A549 (cell line): ENCODE measurements at regions not wholly inside any gene's neighbourhood (a gene's known extent, or its start where the extent isn't known, plus 50 kb on each side); places are given as distances from the start of the nearest gene placed in this dataset.

Source experiments
- ATAC-seq, 2 experiments: fragments of 200-7000 bp in 1 of 2; fragments of >200 bp in 1 of 2; cut with Nextera tagmentation in 1 of 2; cut with Tn5 transposase in 1 of 2; 3 replicates each; pipeline versions ENCODE4 v1.8.0 to v1.9.1; 2018 to 2020; ENCODE audit warnings: mild to moderate bottlenecking in 1 of 2, moderate library complexity in 1 of 2
- CTCF ChIA-PET: fragments of 300-600 bp; sonication (Branson Sonifier 250); formaldehyde crosslinking; extraction: SDS; loops from one replicate; lab custom pipeline; 2021; ENCODE audit warnings: antibody characterized with exemption, inconsistent platforms; lab: Yijun Ruan, JAX
- POLR2A ChIA-PET: fragments of 350-600 bp; formaldehyde crosslinking; extraction: SDS; loops from one replicate; lab custom pipeline; 2021; ENCODE audit warnings: antibody characterized with exemption, inconsistent platforms; lab: Yijun Ruan, JAX
- DNase-seq, 2 experiments: peaks; one replicate each; pipeline versions ENCODE4 v3.0.0 to v3.0.0-alpha.2; 2011 to 2016; ENCODE audit warnings: low read depth in 1 of 2, low spot score in 1 of 2
- FAIRE-seq: peaks from 2 replicates; lab custom pipeline; 2011; peaks lifted over from hg19 to GRCh38; lab: Jason Lieb, UNC
- H3K27ac ChIP-seq, 2 experiments: fragments of >200 bp; sonication (Bioruptor Twin); formaldehyde crosslinking; 3 replicates each; pipeline ENCODE4 v1.5.1; 2016 to 2017
- H3K4me1 ChIP-seq: fragments of >200 bp; sonication (Bioruptor Twin); formaldehyde crosslinking; 3 replicates; pipeline ENCODE4 v1.6.1; 2016
- H3K4me2 ChIP-seq: fragments of >200 bp; sonication (Bioruptor Twin); formaldehyde crosslinking; 3 replicates; pipeline ENCODE4 v1.6.1; 2016
- H3K4me3 ChIP-seq: fragments of >200 bp; sonication (Bioruptor Twin); formaldehyde crosslinking; 3 replicates; pipeline ENCODE4 v1.5.1; 2016
- H3K9me3 ChIP-seq: fragments of >200 bp; sonication (Bioruptor Twin); formaldehyde crosslinking; 3 replicates; pipeline ENCODE4 v1.6.1; 2016
- BCL3 ChIP-seq: fragments of >200 bp; sonication (Bioruptor Twin); formaldehyde crosslinking; IDR thresholded peaks from 3 replicates; pipeline ENCODE4 v1.6.1; 2016
- CBX2 ChIP-seq: fragments of 200-600 bp; sonication (generic); IDR thresholded peaks from 2 replicates; pipeline ENCODE4 v1.6.1; 2016; ENCODE audit warnings: low read depth, mild to moderate bottlenecking, borderline replicate concordance
- CBX8 ChIP-seq: fragments of 200-600 bp; sonication (generic); IDR thresholded peaks from 2 replicates; pipeline ENCODE4 v1.6.1; 2016
- CHD4 ChIP-seq: fragments of 200-600 bp; sonication (generic); IDR thresholded peaks from 2 replicates; pipeline ENCODE4 v1.6.1; 2016; ENCODE audit warnings: antibody characterized with exemption, mild to moderate bottlenecking, borderline replicate concordance
- E2F6 ChIP-seq: IDR thresholded peaks from 2 replicates; pipeline ENCODE4 v1.6.1; 2012; ENCODE audit warnings: low read depth, borderline replicate concordance
- EHMT2 ChIP-seq: fragments of 200-600 bp; sonication (generic); IDR thresholded peaks from 2 replicates; pipeline ENCODE4 v1.6.1; 2016; ENCODE audit warnings: antibody characterized with exemption, low read depth, mild to moderate bottlenecking, moderate library complexity
- EP300 ChIP-seq, 2 experiments: fragments of >200 bp; sonication (Bioruptor Twin); formaldehyde crosslinking; IDR thresholded peaks; 2 replicates in 1 of 2; 3 replicates in 1 of 2; pipeline ENCODE4 v1.6.1; 2016 to 2017
- FOSB ChIP-seq: fragments of 250-450 bp; sonication (Bioruptor Pico); IDR thresholded peaks from 2 replicates; pipeline ENCODE4 v1.5.0; 2020; ENCODE audit warnings: mild to moderate bottlenecking, moderate library complexity
- HDAC2 ChIP-seq: fragments of 200-600 bp; sonication (generic); IDR thresholded peaks from 2 replicates; pipeline ENCODE4 v1.6.1; 2016
- HEYL ChIP-seq: fragments of 250-450 bp; sonication (Bioruptor Pico); IDR thresholded peaks from 2 replicates; pipeline ENCODE4 v1.8.0; 2021; ENCODE audit warnings: mild to moderate bottlenecking, moderate library complexity
- HMGXB4 ChIP-seq: fragments of 250-450 bp; sonication (Bioruptor Pico); IDR thresholded peaks from 2 replicates; pipeline ENCODE4 v1.5.0; 2021; ENCODE audit warnings: mild to moderate bottlenecking, moderate library complexity, borderline replicate concordance
- HOXB5 ChIP-seq: fragments of 250-450 bp; sonication (Bioruptor Pico); IDR thresholded peaks from 2 replicates; pipeline ENCODE4 v1.5.0; 2020; ENCODE audit warnings: mild to moderate bottlenecking, moderate library complexity
- JUNB ChIP-seq: fragments of >200 bp; sonication (Bioruptor Twin); formaldehyde crosslinking; IDR thresholded peaks from 2 replicates; pipeline ENCODE4 v1.6.1; 2016
- KDM1A ChIP-seq: fragments of 200-600 bp; sonication (generic); IDR thresholded peaks from 2 replicates; pipeline ENCODE4 v1.6.1; 2016; ENCODE audit warnings: low read depth, mild to moderate bottlenecking
- KDM5A ChIP-seq: fragments of 200-600 bp; sonication (generic); IDR thresholded peaks from 2 replicates; pipeline ENCODE4 v1.6.1; 2016; ENCODE audit warnings: antibody characterized with exemption, mild to moderate bottlenecking
- MAZ ChIP-seq: fragments of 150-350 bp; IDR thresholded peaks from 2 replicates; pipeline ENCODE4 v1.6.1; 2014; ENCODE audit warnings: antibody characterized with exemption, low read depth, low read length, borderline replicate concordance
- MYC ChIP-seq: IDR thresholded peaks from 2 replicates; pipeline ENCODE4 v1.6.1; 2012; ENCODE audit warnings: mild to moderate bottlenecking, inconsistent platforms, low read length, improper control_type of control experiment, borderline replicate concordance
- NR3C1 ChIP-seq: fragments of >200 bp; sonication (Bioruptor Twin); formaldehyde crosslinking; IDR thresholded peaks from 3 replicates; pipeline ENCODE4 v1.6.1; 2017
- PHF8 ChIP-seq: fragments of 200-600 bp; sonication (generic); IDR thresholded peaks from 2 replicates; pipeline ENCODE4 v1.6.1; 2016; ENCODE audit warnings: low read depth, mild to moderate bottlenecking, antibody characterized with exemption, moderate library complexity, borderline replicate concordance
- RCOR1 ChIP-seq: fragments of 150-350 bp; IDR thresholded peaks from 2 replicates; pipeline ENCODE4 v1.6.1; 2014; ENCODE audit warnings: antibody characterized with exemption, low read length, low read depth
- RNF2 ChIP-seq: fragments of 200-600 bp; sonication (generic); IDR thresholded peaks from 2 replicates; pipeline ENCODE4 v1.6.1; 2016; ENCODE audit warnings: low read depth, mild to moderate bottlenecking, antibody characterized with exemption, moderate library complexity, borderline replicate concordance
- TFCP2L1 ChIP-seq: fragments of 250-450 bp; sonication (Bioruptor Pico); IDR thresholded peaks from 2 replicates; pipeline ENCODE4 v1.5.0; 2021; ENCODE audit warnings: mild to moderate bottlenecking
- ZFP36 ChIP-seq: fragments of 450-650 bp; IDR thresholded peaks from 2 replicates; pipeline ENCODE4 v1.6.1; 2014; ENCODE audit warnings: borderline replicate concordance; ENCODE audit not compliant: partially characterized antibody
- WGBS: methylation state at CpG from one replicate; pipeline ENCODE4 v1.1.6; 2017; ENCODE audit errors: missing lambda C conversion rate; 5-methylcytosine and 5-hydroxymethylcytosine counted together

GRCh38 chrX:81779701-81780100 lies 577.8 kb downstream of the SH3BGRL start:
- no peak for FAIRE-seq
- 4% methylated on average over 2 of the region's 2 CpGs for WGBS

GRCh38 chrX:81791086-81791485 lies 589.2 kb downstream of the SH3BGRL start:
- FAIRE-seq, result no peak
- CTCF ChIA-PET, result no interaction called here
- WGBS, result 10% methylated on average over 1 of the region's 1 CpG
- Histone ChIP-seq H3K9me3 (no peaks in the 10 kb centered on the region), H3K27ac (no peak overlapping the region), H3K4me1 (no peaks in the 10 kb centered on the region), H3K4me2 (no peak overlapping the region), H3K4me3 (no peak overlapping the region)
- no peak for DNase-seq
- ATAC-seq, result no peak
- TF ChIP-seq HDAC2, result no peak
- TF ChIP-seq EHMT2, result no peak
- TF ChIP-seq EP300 (IDR thresholded peaks at IDR 0.05), result no peak
- TF ChIP-seq FOSB, result no peak
- no peak for TF ChIP-seq PHF8
- POLR2A ChIA-PET, result no interaction called here

More at GRCh38 chrX:81779701-81780100, 577.8 kb downstream of the SH3BGRL start:
- Histone ChIP-seq H3K4me3 (no peak overlapping the region), H3K4me1 (no peaks in the 10 kb centered on the region)
- CTCF ChIA-PET, result no interaction called here
- no peak for TF ChIP-seq RNF2
- TF ChIP-seq ZFP36, result no peak
- no peak for TF ChIP-seq HEYL (CRISPR knock-in tag)
- TF ChIP-seq FOSB, result no peak
- no peak for TF ChIP-seq CHD4
- TF ChIP-seq E2F6, result no peak
- no peak for TF ChIP-seq MAZ
- TF ChIP-seq TFCP2L1 (CRISPR knock-in tag), result no peak
- TF ChIP-seq KDM1A, result no peak
- TF ChIP-seq HMGXB4 (CRISPR knock-in tag), result no peak
- no peak for TF ChIP-seq CBX8
- TF ChIP-seq BCL3, result no peak
- no peak for TF ChIP-seq MYC
- no peak for TF ChIP-seq KDM5A
- no peak for TF ChIP-seq RCOR1
- no peak for TF ChIP-seq HOXB5
- no peak for TF ChIP-seq PHF8
- TF ChIP-seq NR3C1, result no peak
- TF ChIP-seq CBX2, result no peak
- no peak for TF ChIP-seq JUNB
- TF ChIP-seq, all 56 proteins: peak for 0
- Histone ChIP-seq H3K4me2 (no peak overlapping the region), H3K27ac (no peak overlapping the region), H3K9me3 (no peaks in the 10 kb centered on the region)
- POLR2A ChIA-PET, result no interaction called here
- no peak for ATAC-seq
- no peak for DNase-seq
